ENCODE measurements at regions not wholly inside any gene's neighbourhood (a gene's known extent, or its start where the extent isn't known, plus 50 kb on each side); places are given as distances from the start of the nearest gene placed in this dataset.
A peak's percentile ranks its signal among the peaks of the same experiment; 100 is the strongest.

DNA sequence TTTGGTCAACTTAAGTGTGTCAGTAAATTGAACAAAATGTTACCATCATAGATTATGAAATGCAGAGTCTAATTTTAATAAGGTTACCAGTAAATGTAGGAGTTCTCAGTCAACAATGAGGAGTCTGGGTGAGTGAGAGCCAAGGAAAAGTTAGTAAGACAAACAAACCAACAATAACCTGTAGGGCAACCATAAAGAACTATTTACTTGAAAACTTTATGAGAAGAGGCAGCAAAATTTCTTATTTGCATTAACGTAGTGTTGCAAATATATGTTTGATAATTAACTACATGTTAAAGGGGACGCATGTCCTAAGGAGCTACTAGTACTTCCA, 131.1 kb upstream of the SOX4 start:
- Histone ChIP-seq H3K27me3 (ENCODE audit: insufficient read depth, low read length) (no peaks in the 10 kb centered on the region), H3K4me1 (ENCODE audit: control insufficient read depth, insufficient read depth, low read length, unreplicated experiment) (no peaks in the 10 kb centered on the region), H2AFZ (ENCODE audit: low read length, unreplicated experiment) (no peak overlapping the region), H3K79me2 (ENCODE audit: control insufficient read depth, insufficient read depth, low read length, unreplicated experiment) (no peaks in the 10 kb centered on the region), H3K4me3 (ENCODE audit: low read depth, low read length) (no peak overlapping the region), H3K36me3 (ENCODE audit: insufficient read depth, low read length) (no peaks in the 10 kb centered on the region), H3K27ac (ENCODE audit: low read depth, low read length) (no peak overlapping the region)

GRCh38 chr6:21467091-21467490, 126.5 kb upstream of the SOX4 start:
- Histone ChIP-seq H3K36me3 (ENCODE audit: insufficient read depth, low read length) (no peaks in the 10 kb centered on the region), H3K4me3 (ENCODE audit: low read depth, low read length) (no peak overlapping the region), H3K27ac (ENCODE audit: low read depth, low read length) (no peak overlapping the region)

DNA sequence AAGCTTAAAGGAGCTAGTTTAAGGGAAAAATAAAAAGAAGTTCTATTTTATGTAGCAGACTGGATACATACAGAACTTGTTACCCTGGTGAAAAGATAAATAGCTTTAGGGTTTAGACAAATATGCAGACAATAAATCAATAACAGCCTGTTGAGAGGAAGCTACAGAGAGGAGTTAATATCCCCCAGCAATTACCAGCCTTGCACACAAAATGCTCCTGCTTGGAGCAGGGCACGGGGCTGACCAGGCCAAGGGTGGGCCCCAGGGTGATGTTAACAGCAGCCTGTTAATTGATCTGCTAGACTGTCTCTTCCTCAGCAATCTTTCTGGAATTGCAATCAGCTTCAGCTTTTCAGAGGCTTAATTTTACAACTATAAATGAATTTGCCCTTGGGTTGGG, 125.1 kb upstream of the SOX4 start:
- no peak overlapping the region for H3K4me3 ChIP-seq (ENCODE audit: low read depth, low read length)
- H3K27ac ChIP-seq (ENCODE audit: low read depth, low read length) = no peak overlapping the region
- H3K79me2 ChIP-seq (ENCODE audit: control insufficient read depth, insufficient read depth, low read length, unreplicated experiment) = no peaks in the 10 kb centered on the region

More at GRCh38 chr6:21467091-21467490, 126.5 kb upstream of the SOX4 start:
- no peak overlapping the region for H2AFZ ChIP-seq (ENCODE audit: low read length, unreplicated experiment)
- no peaks in the 10 kb centered on the region for H3K79me2 ChIP-seq (ENCODE audit: control insufficient read depth, insufficient read depth, low read length, unreplicated experiment)
- no peaks in the 10 kb centered on the region for H3K4me1 ChIP-seq (ENCODE audit: control insufficient read depth, insufficient read depth, low read length, unreplicated experiment)
- H3K27me3 ChIP-seq (ENCODE audit: insufficient read depth, low read length) = no peaks in the 10 kb centered on the region

GRCh38 chr6:21469213-21469612, 124.3 kb upstream of the SOX4 start:
- Histone ChIP-seq H3K79me2 (ENCODE audit: control insufficient read depth, insufficient read depth, low read length, unreplicated experiment) (no peaks in the 10 kb centered on the region), H3K36me3 (ENCODE audit: insufficient read depth, low read length) (no peaks in the 10 kb centered on the region), H3K4me1 (ENCODE audit: control insufficient read depth, insufficient read depth, low read length, unreplicated experiment) (no peaks in the 10 kb centered on the region), H3K27ac (ENCODE audit: low read depth, low read length) (no peak overlapping the region), H3K4me3 (ENCODE audit: low read depth, low read length) (no peak overlapping the region), H2AFZ (ENCODE audit: low read length, unreplicated experiment) (no peak overlapping the region), H3K27me3 (ENCODE audit: insufficient read depth, low read length) (no peaks in the 10 kb centered on the region)

More for the DNA sequence above, 125.1 kb upstream of the SOX4 start:
- no peaks in the 10 kb centered on the region for H3K36me3 ChIP-seq (ENCODE audit: insufficient read depth, low read length)
- H3K27me3 ChIP-seq (ENCODE audit: insufficient read depth, low read length) = no peaks in the 10 kb centered on the region
- H3K4me1 ChIP-seq (ENCODE audit: control insufficient read depth, insufficient read depth, low read length, unreplicated experiment) = no peaks in the 10 kb centered on the region
- H2AFZ ChIP-seq (ENCODE audit: low read length, unreplicated experiment) = no peak overlapping the region

GRCh38 chr6:21476112-21476511, 117.4 kb upstream of the SOX4 start:
- no peaks in the 10 kb centered on the region; the same call in 1 of the 2 replicates for H3K27me3 ChIP-seq (ENCODE audit: insufficient read depth, low read length)
- H3K79me2 ChIP-seq (ENCODE audit: control insufficient read depth, insufficient read depth, low read length, unreplicated experiment) = no peaks in the 10 kb centered on the region
- no peak overlapping the region for H2AFZ ChIP-seq (ENCODE audit: low read length, unreplicated experiment)
- H3K36me3 ChIP-seq (ENCODE audit: insufficient read depth, low read length) = no peaks in the 10 kb centered on the region
- H3K4me3 ChIP-seq (ENCODE audit: low read depth, low read length) = no peak overlapping the region
- H3K27ac ChIP-seq (ENCODE audit: low read depth, low read length) = no peak overlapping the region
- peaks cover 11% of the 10 kb centered on the region for H3K4me1 ChIP-seq (ENCODE audit: control insufficient read depth, insufficient read depth, low read length, unreplicated experiment)

DNA sequence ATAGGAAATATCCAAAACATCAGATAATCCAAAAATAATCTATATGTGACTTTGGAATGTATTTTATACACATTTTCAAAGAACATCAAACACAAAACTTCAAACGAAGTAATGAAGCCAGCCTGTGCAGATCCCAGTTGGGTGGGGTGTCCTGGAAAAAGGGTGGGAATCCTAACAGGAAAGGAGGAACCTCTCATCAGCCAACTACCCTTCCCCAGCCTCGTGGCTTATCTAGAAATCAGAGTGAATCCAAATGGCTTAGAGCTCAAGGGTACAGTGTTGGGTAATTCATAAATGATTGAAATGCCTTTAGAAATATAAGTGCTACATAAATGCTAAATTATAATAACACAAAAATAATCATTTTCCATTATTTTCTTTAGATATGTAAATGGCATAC, 115.1 kb upstream of the SOX4 start:
- H2AFZ ChIP-seq (ENCODE audit: low read length, unreplicated experiment) = no peak overlapping the region
- H3K4me1 ChIP-seq (ENCODE audit: control insufficient read depth, insufficient read depth, low read length, unreplicated experiment) = peaks cover 11% of the 10 kb centered on the region
- H3K4me3 ChIP-seq (ENCODE audit: low read depth, low read length) = no peak overlapping the region
- H3K36me3 ChIP-seq (ENCODE audit: insufficient read depth, low read length) = no peaks in the 10 kb centered on the region
- H3K27ac ChIP-seq (ENCODE audit: low read depth, low read length) = no peak overlapping the region
- no peaks in the 10 kb centered on the region for H3K79me2 ChIP-seq (ENCODE audit: control insufficient read depth, insufficient read depth, low read length, unreplicated experiment)
- H3K27me3 ChIP-seq (ENCODE audit: insufficient read depth, low read length) = no peaks in the 10 kb centered on the region; the same call in 1 of the 2 replicates

DNA sequence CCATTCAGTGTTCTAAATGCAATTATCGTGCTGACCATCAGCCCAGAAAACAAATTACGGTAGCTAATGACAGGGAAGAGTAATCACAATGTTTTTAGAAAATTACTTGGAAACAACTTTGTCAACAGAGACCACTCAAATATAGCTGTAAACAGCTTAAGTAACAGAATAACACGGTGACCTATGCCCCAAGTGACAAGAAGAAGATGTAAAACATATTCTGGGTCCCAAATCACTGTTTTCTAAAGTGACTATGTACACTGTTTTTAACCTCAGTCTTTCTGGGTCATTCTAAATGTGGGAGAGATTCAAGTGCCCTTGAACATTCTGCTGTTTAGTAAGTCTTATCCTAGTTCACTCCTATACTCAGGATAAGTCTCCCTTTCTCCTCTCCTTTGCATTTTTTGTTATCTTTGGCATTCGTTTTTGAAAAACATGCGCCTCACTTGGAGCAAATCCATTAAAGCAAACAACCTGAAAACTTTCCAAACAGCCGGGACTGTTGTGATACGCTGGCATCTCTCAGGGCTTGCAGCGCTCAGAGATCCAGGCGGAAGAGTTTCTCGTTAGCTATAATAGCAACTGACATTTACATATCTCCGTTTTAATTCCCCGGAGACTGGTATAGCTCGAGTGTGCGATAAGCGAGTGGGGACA, 114.5 kb upstream of the SOX4 start:
- H3K27ac ChIP-seq (ENCODE audit: low read depth, low read length) = no peak overlapping the region
- peak overlapping the region; percentile 68 for H3K4me3 ChIP-seq (ENCODE audit: low read depth, low read length)

GRCh38 chr6:21486115-21486514, 107.4 kb upstream of the SOX4 start:
- Histone ChIP-seq H3K27ac (ENCODE audit: low read depth, low read length) (no peak overlapping the region), H2AFZ (ENCODE audit: low read length, unreplicated experiment) (no peak overlapping the region), H3K4me3 (ENCODE audit: low read depth, low read length) (no peak overlapping the region), H3K27me3 (ENCODE audit: insufficient read depth, low read length) (no peaks in the 10 kb centered on the region), H3K36me3 (ENCODE audit: insufficient read depth, low read length) (no peaks in the 10 kb centered on the region), H3K4me1 (ENCODE audit: control insufficient read depth, insufficient read depth, low read length, unreplicated experiment) (no peaks in the 10 kb centered on the region), H3K79me2 (ENCODE audit: control insufficient read depth, insufficient read depth, low read length, unreplicated experiment) (no peaks in the 10 kb centered on the region)

More for the DNA sequence above, 114.5 kb upstream of the SOX4 start:
- peak overlapping the region; percentile 74 for H2AFZ ChIP-seq (ENCODE audit: low read length, unreplicated experiment)
- no peaks in the 10 kb centered on the region for H3K79me2 ChIP-seq (ENCODE audit: control insufficient read depth, insufficient read depth, low read length, unreplicated experiment)
- no peaks in the 10 kb centered on the region; the same call in 1 of the 2 replicates for H3K27me3 ChIP-seq (ENCODE audit: insufficient read depth, low read length)
- H3K36me3 ChIP-seq (ENCODE audit: insufficient read depth, low read length) = no peaks in the 10 kb centered on the region
- H3K4me1 ChIP-seq (ENCODE audit: control insufficient read depth, insufficient read depth, low read length, unreplicated experiment) = peaks cover 11% of the 10 kb centered on the region

DNA sequence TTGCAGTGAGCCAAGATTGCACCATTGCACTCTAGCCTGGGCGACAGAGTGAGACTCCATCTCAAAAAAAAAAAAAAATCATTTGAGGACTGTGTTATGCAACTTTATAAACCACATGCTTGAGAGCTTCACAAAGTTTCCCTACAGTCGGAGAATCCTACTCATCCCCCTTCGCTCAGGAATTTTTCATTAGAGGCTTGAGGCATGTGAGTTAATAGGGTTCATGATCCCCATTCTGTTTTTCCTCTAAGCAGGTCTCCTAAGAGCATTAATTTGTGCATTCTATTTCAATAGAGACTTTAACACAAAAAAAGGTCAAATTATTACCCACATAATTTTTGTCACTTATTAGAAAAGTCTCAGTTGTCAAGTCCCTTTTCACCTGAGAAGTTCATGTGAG, 103.7 kb upstream of the SOX4 start:
- no peak overlapping the region for H2AFZ ChIP-seq (ENCODE audit: low read length, unreplicated experiment)
- no peak overlapping the region for H3K4me3 ChIP-seq (ENCODE audit: low read depth, low read length)
- H3K36me3 ChIP-seq (ENCODE audit: insufficient read depth, low read length) = no peaks in the 10 kb centered on the region
- H3K79me2 ChIP-seq (ENCODE audit: control insufficient read depth, insufficient read depth, low read length, unreplicated experiment) = no peaks in the 10 kb centered on the region
- no peaks in the 10 kb centered on the region for H3K4me1 ChIP-seq (ENCODE audit: control insufficient read depth, insufficient read depth, low read length, unreplicated experiment)
- H3K27ac ChIP-seq (ENCODE audit: low read depth, low read length) = no peak overlapping the region
- no peaks in the 10 kb centered on the region for H3K27me3 ChIP-seq (ENCODE audit: insufficient read depth, low read length)

DNA sequence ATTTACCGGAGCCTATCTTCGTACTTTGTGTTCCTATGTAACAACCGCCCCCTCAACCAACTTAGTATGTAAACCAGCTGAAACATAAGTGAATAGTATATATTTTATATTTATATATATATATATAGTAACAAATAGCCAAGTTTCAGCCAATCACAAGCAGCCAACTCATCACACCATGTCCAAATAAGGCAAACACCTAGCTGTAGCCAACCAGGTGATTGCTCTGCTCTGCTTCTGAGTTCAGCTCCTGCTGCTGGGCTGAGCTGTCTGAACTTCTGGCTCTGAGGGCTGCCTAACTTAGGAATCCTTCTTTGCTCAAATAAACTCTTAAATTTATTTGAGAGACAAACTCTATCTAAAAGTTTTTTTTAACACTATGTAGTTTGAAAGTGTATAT, 101.6 kb upstream of the SOX4 start:
- Histone ChIP-seq H3K79me2 (ENCODE audit: control insufficient read depth, insufficient read depth, low read length, unreplicated experiment) (no peaks in the 10 kb centered on the region), H2AFZ (ENCODE audit: low read length, unreplicated experiment) (no peak overlapping the region), H3K4me1 (ENCODE audit: control insufficient read depth, insufficient read depth, low read length, unreplicated experiment) (no peaks in the 10 kb centered on the region), H3K27ac (ENCODE audit: low read depth, low read length) (no peak overlapping the region), H3K36me3 (ENCODE audit: insufficient read depth, low read length) (no peaks in the 10 kb centered on the region), H3K4me3 (ENCODE audit: low read depth, low read length) (no peak overlapping the region), H3K27me3 (ENCODE audit: insufficient read depth, low read length) (no peaks in the 10 kb centered on the region)

GRCh38 chr6:21494505-21494904, 99.0 kb upstream of the SOX4 start:
- H3K4me1 ChIP-seq (ENCODE audit: control insufficient read depth, insufficient read depth, low read length, unreplicated experiment) = no peaks in the 10 kb centered on the region
- H3K27me3 ChIP-seq (ENCODE audit: insufficient read depth, low read length) = no peaks in the 10 kb centered on the region
- H3K4me3 ChIP-seq (ENCODE audit: low read depth, low read length) = no peak overlapping the region
- no peak overlapping the region for H2AFZ ChIP-seq (ENCODE audit: low read length, unreplicated experiment)
- H3K36me3 ChIP-seq (ENCODE audit: insufficient read depth, low read length) = no peaks in the 10 kb centered on the region
- H3K79me2 ChIP-seq (ENCODE audit: control insufficient read depth, insufficient read depth, low read length, unreplicated experiment) = no peaks in the 10 kb centered on the region
- no peak overlapping the region for H3K27ac ChIP-seq (ENCODE audit: low read depth, low read length)
